Loucy (cell line): ENCODE measurements at regions not wholly inside any gene's neighbourhood (a gene's known extent, or its start where the extent isn't known, plus 50 kb on each side); places are given as distances from the start of the nearest gene placed in this dataset.

Experiments
- EZH2phosphoT487 ChIP-seq: fragments of 200-600 bp; IDR thresholded peaks from 2 replicates; pipeline ENCODE4 v1.6.1; 2018; ENCODE audit warnings: antibody characterized with exemption, mild to moderate bottlenecking, moderate library complexity, borderline replicate concordance
- TF ChIP-seq, protein P1 (sequence below): fragments of 200-600 bp; sonication (generic); conservative IDR thresholded peaks from 2 replicates; pipeline ENCODE4 v1.5.1; 2014; ENCODE audit warnings: mild to moderate bottlenecking, antibody characterized with exemption, low read length

DNA sequence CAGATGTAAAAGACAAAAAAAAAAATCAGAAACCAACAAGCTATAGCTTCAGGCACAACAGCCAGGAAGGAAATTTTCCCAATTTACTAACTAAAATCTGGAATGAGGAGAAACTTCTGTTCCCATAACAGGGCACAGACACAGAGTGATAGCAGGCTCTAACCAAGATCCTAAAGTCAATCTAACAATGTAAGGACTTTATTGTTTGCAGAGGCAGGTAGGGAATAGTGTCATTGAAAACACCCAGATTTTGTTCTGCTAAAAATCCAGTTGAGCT lies 166.6 kb upstream of the ATP1B1 start:
- TF ChIP-seq, protein P1, sequence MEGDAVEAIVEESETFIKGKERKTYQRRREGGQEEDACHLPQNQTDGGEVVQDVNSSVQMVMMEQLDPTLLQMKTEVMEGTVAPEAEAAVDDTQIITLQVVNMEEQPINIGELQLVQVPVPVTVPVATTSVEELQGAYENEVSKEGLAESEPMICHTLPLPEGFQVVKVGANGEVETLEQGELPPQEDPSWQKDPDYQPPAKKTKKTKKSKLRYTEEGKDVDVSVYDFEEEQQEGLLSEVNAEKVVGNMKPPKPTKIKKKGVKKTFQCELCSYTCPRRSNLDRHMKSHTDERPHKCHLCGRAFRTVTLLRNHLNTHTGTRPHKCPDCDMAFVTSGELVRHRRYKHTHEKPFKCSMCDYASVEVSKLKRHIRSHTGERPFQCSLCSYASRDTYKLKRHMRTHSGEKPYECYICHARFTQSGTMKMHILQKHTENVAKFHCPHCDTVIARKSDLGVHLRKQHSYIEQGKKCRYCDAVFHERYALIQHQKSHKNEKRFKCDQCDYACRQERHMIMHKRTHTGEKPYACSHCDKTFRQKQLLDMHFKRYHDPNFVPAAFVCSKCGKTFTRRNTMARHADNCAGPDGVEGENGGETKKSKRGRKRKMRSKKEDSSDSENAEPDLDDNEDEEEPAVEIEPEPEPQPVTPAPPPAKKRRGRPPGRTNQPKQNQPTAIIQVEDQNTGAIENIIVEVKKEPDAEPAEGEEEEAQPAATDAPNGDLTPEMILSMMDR, result no peak
- TF ChIP-seq EZH2phosphoT487, result no peak
